ENCODE measurements at regions not wholly inside any gene's neighbourhood (a gene's known extent, or its start where the extent isn't known, plus 50 kb on each side); places are given as distances from the start of the nearest gene placed in this dataset.

DNA sequence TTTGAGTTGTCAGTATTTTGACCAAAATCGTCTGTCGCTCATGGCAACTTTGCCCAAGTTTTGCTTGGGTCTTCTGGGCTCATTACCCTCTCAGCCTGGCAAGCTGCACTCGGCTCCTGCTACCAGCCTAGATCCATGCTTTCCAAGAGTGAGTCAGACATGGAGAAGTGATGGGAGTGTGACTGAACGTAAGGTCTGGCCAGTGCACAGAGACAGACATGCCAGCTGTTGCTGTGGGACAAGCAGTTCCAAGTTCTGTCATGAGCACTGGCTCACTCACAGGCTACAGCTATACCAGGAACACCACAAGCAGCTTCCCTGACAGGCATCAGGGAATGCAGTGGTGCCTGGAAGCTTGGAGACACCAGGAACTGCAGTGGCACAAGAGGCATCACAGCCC lies 338.9 kb downstream of the KDM5D start:
- Histone ChIP-seq H3K4me3 (no peak overlapping the region), H3K36me3 (no peaks in the 10 kb centered on the region), H3K9me3 (no peaks in the 10 kb centered on the region), H3K4me1 (no peaks in the 10 kb centered on the region), H3K27ac (no peak overlapping the region), H3K27me3 (no peaks in the 10 kb centered on the region)
- DNase-seq (no peak), ATAC-seq (no peak)
- intact Hi-C loops (cut with DNase I) = no loop called here
- TF ChIP-seq, protein P1, sequence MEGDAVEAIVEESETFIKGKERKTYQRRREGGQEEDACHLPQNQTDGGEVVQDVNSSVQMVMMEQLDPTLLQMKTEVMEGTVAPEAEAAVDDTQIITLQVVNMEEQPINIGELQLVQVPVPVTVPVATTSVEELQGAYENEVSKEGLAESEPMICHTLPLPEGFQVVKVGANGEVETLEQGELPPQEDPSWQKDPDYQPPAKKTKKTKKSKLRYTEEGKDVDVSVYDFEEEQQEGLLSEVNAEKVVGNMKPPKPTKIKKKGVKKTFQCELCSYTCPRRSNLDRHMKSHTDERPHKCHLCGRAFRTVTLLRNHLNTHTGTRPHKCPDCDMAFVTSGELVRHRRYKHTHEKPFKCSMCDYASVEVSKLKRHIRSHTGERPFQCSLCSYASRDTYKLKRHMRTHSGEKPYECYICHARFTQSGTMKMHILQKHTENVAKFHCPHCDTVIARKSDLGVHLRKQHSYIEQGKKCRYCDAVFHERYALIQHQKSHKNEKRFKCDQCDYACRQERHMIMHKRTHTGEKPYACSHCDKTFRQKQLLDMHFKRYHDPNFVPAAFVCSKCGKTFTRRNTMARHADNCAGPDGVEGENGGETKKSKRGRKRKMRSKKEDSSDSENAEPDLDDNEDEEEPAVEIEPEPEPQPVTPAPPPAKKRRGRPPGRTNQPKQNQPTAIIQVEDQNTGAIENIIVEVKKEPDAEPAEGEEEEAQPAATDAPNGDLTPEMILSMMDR (IDR thresholded peaks at IDR 0.05) = no peak
- no peak for TF ChIP-seq POLR2A (IDR thresholded peaks at IDR 0.05)
- WGBS, 4 donors = 68 to 73% methylated on average over 4 of the region's 4 CpGs; no CpG with 5 or more reads in 2 of the 4 donors

DNA sequence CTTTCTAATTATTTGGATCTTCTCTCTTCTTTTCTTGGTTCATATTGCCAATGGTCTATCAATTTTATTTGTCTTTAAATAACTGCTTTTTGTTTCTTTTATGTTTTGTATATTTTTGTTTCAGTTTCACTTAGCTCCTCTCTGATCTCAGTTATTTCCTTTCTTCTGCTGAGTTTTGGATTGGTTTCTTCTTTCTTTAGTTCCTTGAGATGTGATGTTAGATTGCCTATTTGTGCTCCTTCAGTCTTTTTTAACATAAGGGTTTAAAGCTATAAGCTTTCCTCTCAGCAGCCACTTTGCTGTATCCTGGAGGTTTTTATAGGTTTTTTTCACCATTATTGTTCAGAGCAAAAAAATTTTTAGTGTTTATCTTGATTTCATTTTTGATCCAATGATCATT lies 351.6 kb downstream of the KDM5D start:
- Histone ChIP-seq H3K9me3 (no peaks in the 10 kb centered on the region), H3K27ac (no peak overlapping the region), H3K27me3 (no peaks in the 10 kb centered on the region), H3K4me3 (no peak overlapping the region), H3K36me3 (no peaks in the 10 kb centered on the region), H3K4me1 (no peaks in the 10 kb centered on the region)
- ATAC-seq = no peak
- no peak for DNase-seq
- intact Hi-C loops (cut with DNase I) = no loop called here
- TF ChIP-seq, protein P1 (IDR thresholded peaks at IDR 0.05) = no peak
- TF ChIP-seq POLR2A (IDR thresholded peaks at IDR 0.05) = no peak

DNA sequence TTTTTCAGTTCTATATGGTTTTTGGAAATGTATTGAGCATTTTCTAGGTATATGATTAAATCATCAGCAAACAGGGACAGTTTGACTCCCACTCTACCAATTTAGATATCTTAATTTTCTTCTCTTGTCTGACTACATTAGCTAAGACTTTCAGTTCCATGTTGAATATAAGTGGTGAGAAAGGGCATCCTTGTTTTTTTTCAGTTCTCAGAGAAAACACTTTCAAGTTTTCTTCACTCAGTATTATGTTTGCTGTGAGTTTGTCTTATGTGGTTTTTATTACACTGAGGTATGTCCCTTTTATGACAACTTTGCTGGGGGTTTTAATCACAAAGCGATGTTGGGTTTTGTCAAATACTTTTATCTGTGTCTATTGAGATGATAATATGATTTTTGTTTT lies 352.6 kb downstream of the KDM5D start:
- TF ChIP-seq, protein P1 (IDR thresholded peaks at IDR 0.05) = no peak
- TF ChIP-seq POLR2A (IDR thresholded peaks at IDR 0.05) = no peak
- DNase-seq (no peak), ATAC-seq (no peak)
- no peaks in the 10 kb centered on the region for H3K9me3 ChIP-seq
- no peaks in the 10 kb centered on the region for H3K4me1 ChIP-seq
- H3K27me3 ChIP-seq = no peaks in the 10 kb centered on the region
- no peaks in the 10 kb centered on the region for H3K36me3 ChIP-seq
- no peak overlapping the region for H3K27ac ChIP-seq
- no peak overlapping the region for H3K4me3 ChIP-seq
- intact Hi-C loops (cut with DNase I) = no loop called here
- 70 to 79% methylated on average over 1 of the region's 1 CpG; no CpG with 5 or more reads in 2 of the 4 donors for WGBS, 4 donors

DNA sequence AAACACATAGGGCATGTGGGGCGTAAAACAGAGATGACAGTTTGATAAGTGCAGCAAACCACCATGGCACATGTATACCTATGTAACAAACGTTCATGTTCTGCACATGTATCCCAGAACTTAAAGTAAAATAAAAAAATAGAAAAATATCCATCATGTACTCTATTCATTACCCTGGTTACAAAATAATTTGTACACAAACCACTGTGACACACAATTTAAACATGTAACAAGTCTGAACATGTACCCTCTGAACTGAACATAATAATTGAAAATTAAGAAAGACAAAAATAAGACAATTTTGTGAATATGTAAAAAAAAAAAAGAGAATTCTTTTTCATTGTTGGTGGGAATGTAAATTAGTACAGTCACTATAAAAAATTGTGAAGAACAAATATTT lies 379.2 kb downstream of the KDM5D start:
- no peak for DNase-seq
- intact Hi-C loops (cut with DNase I) = no loop called here
- WGBS, 4 donors = 46 to 56% methylated on average over 2 of the region's 2 CpGs; no CpG with 5 or more reads in 2 of the 4 donors
- Histone ChIP-seq H3K27me3 (no peaks in the 10 kb centered on the region), H3K36me3 (no peaks in the 10 kb centered on the region), H3K9me3 (no peaks in the 10 kb centered on the region), H3K27ac (no peak overlapping the region), H3K4me1 (no peaks in the 10 kb centered on the region), H3K4me3 (no peak overlapping the region)
- TF ChIP-seq, protein P1 (IDR thresholded peaks at IDR 0.05) = no peak
- no peak for TF ChIP-seq POLR2A (IDR thresholded peaks at IDR 0.05)
- no peak for ATAC-seq
